ENCODE measurements at regions not wholly inside any gene's neighbourhood (a gene's known extent, or its start where the extent isn't known, plus 50 kb on each side); places are given as distances from the start of the nearest gene placed in this dataset.
"Not testable (repeated sequence)": the region's sequence is repeated elsewhere in the genome, so short reads cannot be mapped to it uniquely, and the experiment has no call there.

DNA sequence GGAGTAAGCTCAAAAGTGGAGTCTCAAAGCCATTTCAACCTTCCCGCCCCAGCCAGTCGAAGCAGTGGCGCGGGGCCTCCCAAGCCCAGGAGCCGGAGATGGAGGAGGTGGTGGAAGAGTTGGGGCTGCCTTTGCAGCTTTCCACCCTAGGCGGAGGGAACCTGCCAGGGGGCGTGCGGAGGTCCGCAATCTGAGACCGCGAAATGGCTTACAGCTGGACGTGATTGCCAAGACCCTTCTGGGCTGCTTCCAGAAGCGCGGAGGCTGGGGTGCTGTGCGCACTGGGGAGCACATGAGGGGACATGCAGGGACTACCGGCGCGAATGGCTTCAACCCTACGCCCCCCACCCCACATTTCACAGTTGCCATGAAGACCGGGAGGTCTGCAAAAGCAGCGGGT lies 86.2 kb downstream of the PRR15 start:
- no peak for DNase-seq

GRCh38 chr7:29651477-29651876 lies 87.8 kb downstream of the PRR15 start:
- DNase-seq: no peak

- DNase-seq: no peak
These were observed 88.9 kb downstream of the PRR15 start for GRCh38 chr7:29652556-29652955.

GRCh38 chr7:29654340-29654739 lies 90.7 kb downstream of the PRR15 start:
- DNase-seq: not testable (repeated sequence)

DNA sequence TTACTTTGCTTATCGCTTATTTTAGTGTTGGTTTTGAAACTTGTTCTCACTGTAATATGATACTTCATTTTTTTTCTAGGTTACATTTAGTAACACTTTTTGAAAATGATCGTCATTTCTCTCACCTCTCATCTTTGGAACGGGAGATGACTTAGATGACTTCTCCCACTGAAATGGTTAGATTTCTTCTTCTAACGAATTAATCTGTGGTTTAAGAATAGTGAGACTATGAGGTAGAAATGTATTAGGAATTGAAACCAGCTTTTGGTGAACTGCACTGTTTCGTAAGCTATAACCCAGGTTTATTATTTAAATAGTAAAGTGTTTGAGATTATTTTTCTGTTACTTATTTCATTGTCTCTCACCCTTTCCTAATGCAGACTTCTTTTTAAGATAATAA lies 93.7 kb downstream of the PRR15 start:
- DNase-seq: no peak

DNA sequence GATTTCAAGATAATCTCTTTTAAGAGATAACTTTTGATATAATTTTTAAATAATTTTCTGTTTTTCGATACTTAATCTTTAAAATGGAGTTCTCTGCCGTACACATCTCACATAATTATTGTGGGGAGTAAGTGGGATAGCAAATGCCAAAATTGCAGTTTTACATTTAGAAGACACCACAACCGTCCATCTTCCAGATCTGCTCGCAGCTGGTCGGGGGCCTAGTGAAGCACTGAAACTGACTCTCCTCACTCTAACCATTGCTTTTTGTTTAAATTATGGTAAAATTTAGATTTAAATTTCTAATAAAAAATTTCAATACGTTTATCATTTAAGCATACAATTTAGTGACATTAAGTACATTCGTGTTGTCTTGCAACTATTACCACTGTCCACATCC lies 94.2 kb downstream of the PRR15 start:
- no peak for DNase-seq

DNA sequence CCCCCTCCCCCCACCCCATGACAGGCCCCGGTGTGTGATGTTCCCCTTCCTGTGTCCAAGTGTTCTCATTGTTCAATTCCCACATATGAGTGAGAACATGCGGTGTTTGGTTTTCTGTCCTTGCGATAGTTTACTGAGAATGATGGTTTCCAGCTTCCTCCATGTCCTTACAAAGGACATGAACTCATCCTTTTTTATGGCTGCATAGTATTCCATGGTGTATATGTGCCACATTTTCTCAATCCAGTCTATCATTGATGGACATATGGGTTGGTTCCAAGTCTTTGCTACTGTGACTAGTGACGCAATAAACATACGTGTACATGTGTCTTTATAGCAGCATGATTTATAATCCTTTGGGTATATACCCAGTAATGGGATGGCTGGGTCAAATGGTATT lies 95.6 kb downstream of the PRR15 start:
- DNase-seq: not testable (repeated sequence)

GRCh38 chr7:29662899-29663298 lies 99.3 kb downstream of the PRR15 start:
- DNase-seq: not testable (repeated sequence)

DNA sequence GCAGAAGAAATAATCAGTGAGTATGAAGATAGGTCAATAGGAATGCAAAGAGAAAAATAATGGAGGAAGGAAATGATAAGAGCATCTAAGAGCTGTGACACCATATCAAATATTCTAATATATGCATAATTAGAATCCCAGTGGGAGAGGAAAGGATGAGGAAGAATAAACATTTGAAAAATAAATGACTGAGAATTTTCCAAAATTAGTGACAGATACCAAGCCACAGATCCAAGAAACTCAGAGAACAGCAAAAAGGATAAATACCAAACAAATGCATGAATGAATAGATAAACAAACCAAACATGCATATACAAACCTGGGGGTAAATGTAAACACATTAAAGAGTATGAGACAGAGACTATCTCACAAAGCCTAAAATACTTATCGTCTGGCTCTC lies 101.4 kb downstream of the PRR15 start:
- not testable (repeated sequence) for DNase-seq

DNA sequence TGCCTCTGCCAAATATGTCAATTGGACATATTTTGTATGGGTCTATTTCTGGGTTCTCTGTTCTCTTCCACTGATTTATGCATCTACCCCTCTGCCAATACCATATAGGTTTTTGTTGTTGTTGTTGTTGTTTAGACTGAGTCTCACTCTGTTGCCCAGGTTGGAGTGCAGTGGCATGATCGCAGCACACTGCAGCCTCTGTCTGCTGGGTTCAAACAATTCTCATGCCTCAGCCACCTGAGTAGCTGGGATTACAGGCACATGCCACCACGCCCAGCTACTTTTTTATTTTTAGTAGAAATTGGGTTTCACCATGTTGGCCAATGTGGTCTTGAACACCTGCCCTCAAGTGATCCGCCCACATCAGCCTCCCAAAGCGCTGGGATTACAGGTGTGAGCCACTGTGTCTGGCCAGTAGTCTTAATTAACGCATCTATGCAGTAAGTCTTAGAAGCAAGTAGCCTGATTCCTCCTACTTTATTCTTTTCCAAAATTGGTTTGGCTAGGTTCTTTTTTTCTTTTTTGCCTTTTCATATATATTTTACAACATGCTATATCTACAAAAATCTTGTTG lies 103.5 kb downstream of the PRR15 start:
- DNase-seq: not testable (repeated sequence)

- not testable (repeated sequence) for DNase-seq
These were observed 107.7 kb downstream of the PRR15 start for GRCh38 chr7:29671286-29671685.

- DNase-seq: not testable (repeated sequence)
These were observed 110.0 kb downstream of the PRR15 start for GRCh38 chr7:29673635-29674034.

GRCh38 chr7:29674626-29675025 lies 111.0 kb downstream of the PRR15 start:
- not testable (repeated sequence) for DNase-seq

- not testable (repeated sequence) for DNase-seq
These were observed 113.6 kb downstream of the PRR15 start for GRCh38 chr7:29677254-29677653.

GRCh38 chr7:29679963-29680362 lies 116.3 kb downstream of the PRR15 start:
- not testable (repeated sequence) for DNase-seq

GRCh38 chr7:29680601-29681000 lies 117.0 kb downstream of the PRR15 start:
- DNase-seq: not testable (repeated sequence)

DNA sequence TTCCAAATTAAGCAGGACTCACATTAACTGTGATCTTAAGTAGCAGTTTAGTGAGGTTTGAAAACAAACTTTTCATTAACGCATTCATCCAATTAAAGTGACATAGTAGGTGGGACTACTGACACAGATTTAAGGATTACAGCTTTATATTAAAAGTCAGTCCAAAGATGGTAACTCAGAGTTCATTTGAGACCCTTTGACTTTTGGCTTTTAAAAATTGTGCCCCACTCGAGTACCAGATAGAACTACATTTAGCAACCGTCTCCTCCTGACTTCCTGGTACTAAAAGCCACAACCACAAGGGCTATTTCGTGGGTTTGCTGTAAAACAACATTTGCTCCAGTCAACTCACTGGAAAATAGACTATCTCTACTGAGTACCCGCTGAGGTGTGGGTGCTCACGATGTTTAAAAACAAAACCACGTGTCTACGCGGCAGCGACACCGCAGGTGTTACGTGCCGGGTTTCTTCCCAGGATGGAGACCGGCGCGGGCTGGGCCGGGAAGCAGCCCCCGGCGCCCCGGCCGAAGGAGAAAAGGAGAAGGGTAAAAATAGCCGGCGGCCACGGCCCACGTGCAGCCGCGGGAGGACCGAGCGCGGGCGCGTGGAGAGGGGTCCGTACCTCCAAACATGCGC lies 120.6 kb downstream of the PRR15 start:
- not testable (repeated sequence) for DNase-seq

DNA sequence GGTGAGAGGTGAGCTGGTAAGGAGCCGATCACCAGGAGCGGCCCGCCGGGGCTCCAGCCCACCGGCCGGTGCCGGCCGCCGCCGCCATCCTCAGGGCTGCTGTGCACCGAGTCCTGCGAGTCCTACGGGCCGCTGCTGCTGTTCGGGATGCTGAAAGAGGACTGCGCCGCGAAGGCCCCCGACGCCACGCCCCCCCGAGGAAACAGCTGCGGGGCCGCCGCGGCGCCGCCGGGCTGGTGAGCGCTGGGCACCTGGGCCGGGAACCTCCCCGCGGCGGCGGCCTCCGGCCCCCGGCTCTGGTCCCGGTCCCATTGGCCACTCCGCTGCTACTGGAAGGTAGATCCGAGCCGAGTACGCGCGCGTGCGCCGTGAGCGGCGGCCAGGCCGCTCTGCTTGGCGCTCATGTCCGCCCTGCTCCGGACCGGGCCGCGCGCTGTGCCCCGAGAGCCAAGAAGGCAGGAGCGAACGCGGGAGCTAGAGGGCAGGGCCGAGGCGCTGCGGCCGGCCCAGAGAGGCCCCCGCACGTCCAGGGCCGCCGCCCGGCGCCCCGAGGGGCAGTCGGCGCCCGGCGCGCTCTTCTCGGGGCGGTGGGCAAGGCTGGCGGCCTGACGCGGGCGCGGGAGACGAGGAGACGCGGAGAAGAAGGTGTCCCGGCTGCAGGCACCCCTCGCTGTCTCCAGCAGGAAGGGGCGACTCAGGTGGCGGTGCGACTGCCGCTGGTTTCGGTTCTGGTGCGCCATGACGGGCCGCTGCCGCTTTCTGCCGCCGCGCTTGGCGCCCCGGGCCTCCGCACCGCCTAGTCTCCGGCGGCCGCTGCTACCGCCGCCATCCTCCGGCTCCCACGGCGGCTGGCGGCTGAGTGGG lies 121.3 kb upstream of the WIPF3 start:
- DNase-seq: peak; percentile 45 to 52

- not testable (repeated sequence) for DNase-seq
These were observed 120.5 kb upstream of the WIPF3 start for GRCh38 chr7:29685651-29686271.

- not testable (repeated sequence) for DNase-seq
These were observed 115.8 kb upstream of the WIPF3 start for GRCh38 chr7:29690510-29690909.

- not testable (repeated sequence) for DNase-seq
These were observed 109.9 kb upstream of the WIPF3 start for GRCh38 chr7:29696402-29696801.

- DNase-seq: not testable (repeated sequence)
These were observed 106.6 kb upstream of the WIPF3 start for GRCh38 chr7:29699723-29700122.

- DNase-seq: not testable (repeated sequence)
These were observed 104.8 kb upstream of the WIPF3 start for GRCh38 chr7:29701540-29701939.

Data from NCI-H187 (cell line).